Bronchial epithelial cell (primary cell): ENCODE measurements at regions not wholly inside any gene's neighbourhood (a gene's known extent, or its start where the extent isn't known, plus 50 kb on each side); places are given as distances from the start of the nearest gene placed in this dataset.

Source experiments
- DNase-seq: peaks from one replicate; pipeline ENCODE4 v3.0.0-alpha.2; 2010; ENCODE audit warnings: low read depth
- FAIRE-seq: peaks from 2 replicates; lab custom pipeline; 2011; peaks lifted over from hg19 to GRCh38; lab: Jason Lieb, UNC
- H3K27me3 ChIP-seq: 2 replicates; pipeline ENCODE4 v1.5.1; 2011; ENCODE audit warnings: low read length; ENCODE audit not compliant: control insufficient read depth, insufficient read depth
- H3K36me3 ChIP-seq: 2 replicates; pipeline ENCODE4 v1.5.1; 2011; ENCODE audit warnings: low read length; ENCODE audit not compliant: control insufficient read depth, insufficient read depth
- H3K4me3 ChIP-seq: 2 replicates; pipeline ENCODE4 v1.5.1; 2011; ENCODE audit warnings: mild to moderate bottlenecking, low read depth, low read length, control low read depth
- CTCF ChIP-seq: IDR thresholded peaks from 2 replicates; pipeline ENCODE4 v1.5.1; 2011; ENCODE audit warnings: mild to moderate bottlenecking, moderate library complexity, low read length, control low read depth, inconsistent platforms; ENCODE audit not compliant: insufficient read depth, severe bottlenecking

GRCh38 chr20:24837781-24838450, 111.2 kb upstream of the CST7 start:
- no peaks in the 10 kb centered on the region for H3K27me3 ChIP-seq
- no peak for FAIRE-seq

GRCh38 chr20:24838546-24839535, 110.2 kb upstream of the CST7 start:
- no peak overlapping the region for H3K4me3 ChIP-seq
- FAIRE-seq = no peak
- no peak for TF ChIP-seq CTCF
- H3K36me3 ChIP-seq = no peaks in the 10 kb centered on the region
- H3K27me3 ChIP-seq = no peaks in the 10 kb centered on the region
- peak; percentile 23 for DNase-seq

More at GRCh38 chr20:24837781-24838450, 111.2 kb upstream of the CST7 start:
- Histone ChIP-seq H3K4me3 (no peak overlapping the region), H3K36me3 (no peaks in the 10 kb centered on the region)
- DNase-seq = peak; percentile 83
- no peak for TF ChIP-seq CTCF

- no peak for FAIRE-seq
- Histone ChIP-seq H3K27me3 (no peaks in the 10 kb centered on the region), H3K4me3 (no peak overlapping the region), H3K36me3 (no peaks in the 10 kb centered on the region)
- TF ChIP-seq CTCF = no peak
- no peak for DNase-seq
These were observed 108.9 kb upstream of the CST7 start for GRCh38 chr20:24840121-24840713.

- Histone ChIP-seq H3K36me3 (no peaks in the 10 kb centered on the region), H3K27me3 (no peaks in the 10 kb centered on the region), H3K4me3 (no peak overlapping the region)
- DNase-seq = no peak
- FAIRE-seq = no peak
- no peak for TF ChIP-seq CTCF
These were observed 106.7 kb upstream of the CST7 start for GRCh38 chr20:24842274-24842917.

GRCh38 chr20:24842918-24843715, 106.0 kb upstream of the CST7 start:
- DNase-seq (no peak), FAIRE-seq (no peak)
- TF ChIP-seq CTCF = no peak
- Histone ChIP-seq H3K36me3 (no peaks in the 10 kb centered on the region), H3K27me3 (no peaks in the 10 kb centered on the region), H3K4me3 (no peak overlapping the region)
